ENCODE measurements at regions not wholly inside any gene's neighbourhood (a gene's known extent, or its start where the extent isn't known, plus 50 kb on each side); places are given as distances from the start of the nearest gene placed in this dataset.
A peak's percentile ranks its signal among the peaks of the same experiment; 100 is the strongest.

- peak in 1 of 9 donors; percentile 8 for DNase-seq (ENCODE audit: low read depth in 6 of 9, low spot score in 9 of 9)
- no peaks in the 10 kb centered on the region for H3K36me3 ChIP-seq (ENCODE audit: control insufficient read depth in 2 of 2, insufficient read depth in 2 of 2, low read length in 1 of 2)
- no peak overlapping the region for H3K27ac ChIP-seq (ENCODE audit: low read depth in 1 of 2, low read length in 1 of 2)
- no peak overlapping the region for H3K4me3 ChIP-seq (ENCODE audit: low read length in 2 of 2)
- H3K9me3 ChIP-seq (ENCODE audit: control insufficient read depth in 2 of 2, insufficient read depth in 1 of 2, low read length in 1 of 2), result no peaks in the 10 kb centered on the region
- H3K27me3 ChIP-seq (ENCODE audit: control insufficient read depth in 2 of 2, insufficient read depth in 1 of 2, low read length in 1 of 2), result no peaks in the 10 kb centered on the region
- H3K4me1 ChIP-seq (ENCODE audit: control insufficient read depth in 2 of 2, insufficient read depth in 2 of 2, low read length in 2 of 2), result no peaks in the 10 kb centered on the region
- 40% methylated on average over 11 of the region's 11 CpGs for WGBS
Measured at GRCh38 chr6:85126485-85127167, 323.3 kb upstream of the NT5E start.

GRCh38 chr6:85125526-85125925 lies 324.4 kb upstream of the NT5E start:
- H3K27ac ChIP-seq (ENCODE audit: low read depth in 1 of 2, low read length in 1 of 2), result no peak overlapping the region
- no peak overlapping the region for H3K4me3 ChIP-seq (ENCODE audit: low read length in 2 of 2)
- H3K27me3 ChIP-seq (ENCODE audit: control insufficient read depth in 2 of 2, insufficient read depth in 1 of 2, low read length in 1 of 2), result no peaks in the 10 kb centered on the region
- no peaks in the 10 kb centered on the region for H3K4me1 ChIP-seq (ENCODE audit: control insufficient read depth in 2 of 2, insufficient read depth in 2 of 2, low read length in 2 of 2)
- no peaks in the 10 kb centered on the region for H3K9me3 ChIP-seq (ENCODE audit: control insufficient read depth in 2 of 2, insufficient read depth in 1 of 2, low read length in 1 of 2)
- H3K36me3 ChIP-seq (ENCODE audit: control insufficient read depth in 2 of 2, insufficient read depth in 2 of 2, low read length in 1 of 2), result no peaks in the 10 kb centered on the region
- WGBS, result 68% methylated on average over 3 of the region's 3 CpGs
- DNase-seq (ENCODE audit: low read depth in 6 of 9, low spot score in 9 of 9), result no peak

GRCh38 chr6:85124472-85125354 lies 325.2 kb upstream of the NT5E start:
- Histone ChIP-seq H3K36me3 (ENCODE audit: control insufficient read depth in 2 of 2, insufficient read depth in 2 of 2, low read length in 1 of 2) (no peaks in the 10 kb centered on the region), H3K9me3 (ENCODE audit: control insufficient read depth in 2 of 2, insufficient read depth in 1 of 2, low read length in 1 of 2) (no peaks in the 10 kb centered on the region), H3K27ac (ENCODE audit: low read depth in 1 of 2, low read length in 1 of 2) (no peak overlapping the region), H3K4me1 (ENCODE audit: control insufficient read depth in 2 of 2, insufficient read depth in 2 of 2, low read length in 2 of 2) (no peaks in the 10 kb centered on the region), H3K27me3 (ENCODE audit: control insufficient read depth in 2 of 2, insufficient read depth in 1 of 2, low read length in 1 of 2) (no peaks in the 10 kb centered on the region), H3K4me3 (ENCODE audit: low read length in 2 of 2) (no peak overlapping the region)
- WGBS, result 93% methylated on average over 1 of the region's 1 CpG
- no peak for DNase-seq (ENCODE audit: low read depth in 6 of 9, low spot score in 9 of 9)

- Histone ChIP-seq H3K4me1 (ENCODE audit: control insufficient read depth in 2 of 2, insufficient read depth in 2 of 2, low read length in 2 of 2) (no peaks in the 10 kb centered on the region), H3K4me3 (ENCODE audit: low read length in 2 of 2) (no peak overlapping the region), H3K27me3 (ENCODE audit: control insufficient read depth in 2 of 2, insufficient read depth in 1 of 2, low read length in 1 of 2) (no peaks in the 10 kb centered on the region), H3K36me3 (ENCODE audit: control insufficient read depth in 2 of 2, insufficient read depth in 2 of 2, low read length in 1 of 2) (no peaks in the 10 kb centered on the region), H3K27ac (ENCODE audit: low read depth in 1 of 2, low read length in 1 of 2) (no peak overlapping the region), H3K9me3 (ENCODE audit: control insufficient read depth in 2 of 2, insufficient read depth in 1 of 2, low read length in 1 of 2) (no peaks in the 10 kb centered on the region)
- no peak for DNase-seq (ENCODE audit: low read depth in 6 of 9, low spot score in 9 of 9)
- 85% methylated on average over 1 of the region's 1 CpG for WGBS
Measured at GRCh38 chr6:85121158-85121557, 328.7 kb upstream of the NT5E start.

GRCh38 chr6:85118652-85119235 lies 331.1 kb upstream of the NT5E start:
- Histone ChIP-seq H3K9me3 (ENCODE audit: control insufficient read depth in 2 of 2, insufficient read depth in 1 of 2, low read length in 1 of 2) (no peaks in the 10 kb centered on the region), H3K27ac (ENCODE audit: low read depth in 1 of 2, low read length in 1 of 2) (no peak overlapping the region), H3K27me3 (ENCODE audit: control insufficient read depth in 2 of 2, insufficient read depth in 1 of 2, low read length in 1 of 2) (no peaks in the 10 kb centered on the region), H3K36me3 (ENCODE audit: control insufficient read depth in 2 of 2, insufficient read depth in 2 of 2, low read length in 1 of 2) (no peaks in the 10 kb centered on the region), H3K4me1 (ENCODE audit: control insufficient read depth in 2 of 2, insufficient read depth in 2 of 2, low read length in 2 of 2) (no peaks in the 10 kb centered on the region), H3K4me3 (ENCODE audit: low read length in 2 of 2) (no peak overlapping the region)
- 86% methylated on average over 8 of the region's 8 CpGs for WGBS
- DNase-seq (ENCODE audit: low read depth in 6 of 9, low spot score in 9 of 9), result no peak

GRCh38 chr6:85118233-85118632 lies 331.6 kb upstream of the NT5E start:
- no peak overlapping the region for H3K27ac ChIP-seq (ENCODE audit: low read depth in 1 of 2, low read length in 1 of 2)
- H3K4me3 ChIP-seq (ENCODE audit: low read length in 2 of 2), result no peak overlapping the region
- no peaks in the 10 kb centered on the region for H3K36me3 ChIP-seq (ENCODE audit: control insufficient read depth in 2 of 2, insufficient read depth in 2 of 2, low read length in 1 of 2)
- no peak for DNase-seq (ENCODE audit: low read depth in 6 of 9, low spot score in 9 of 9)
- H3K4me1 ChIP-seq (ENCODE audit: control insufficient read depth in 2 of 2, insufficient read depth in 2 of 2, low read length in 2 of 2), result no peaks in the 10 kb centered on the region
- no peaks in the 10 kb centered on the region for H3K9me3 ChIP-seq (ENCODE audit: control insufficient read depth in 2 of 2, insufficient read depth in 1 of 2, low read length in 1 of 2)
- no peaks in the 10 kb centered on the region for H3K27me3 ChIP-seq (ENCODE audit: control insufficient read depth in 2 of 2, insufficient read depth in 1 of 2, low read length in 1 of 2)
- 89% methylated on average over 5 of the region's 5 CpGs for WGBS

- Histone ChIP-seq H3K36me3 (ENCODE audit: control insufficient read depth in 2 of 2, insufficient read depth in 2 of 2, low read length in 1 of 2) (no peaks in the 10 kb centered on the region), H3K4me3 (ENCODE audit: low read length in 2 of 2) (no peak overlapping the region), H3K27ac (ENCODE audit: low read depth in 1 of 2, low read length in 1 of 2) (no peak overlapping the region), H3K27me3 (ENCODE audit: control insufficient read depth in 2 of 2, insufficient read depth in 1 of 2, low read length in 1 of 2) (no peaks in the 10 kb centered on the region), H3K9me3 (ENCODE audit: control insufficient read depth in 2 of 2, insufficient read depth in 1 of 2, low read length in 1 of 2) (no peaks in the 10 kb centered on the region), H3K4me1 (ENCODE audit: control insufficient read depth in 2 of 2, insufficient read depth in 2 of 2, low read length in 2 of 2) (no peaks in the 10 kb centered on the region)
- 89% methylated on average over 3 of the region's 3 CpGs for WGBS
- no peak for DNase-seq (ENCODE audit: low read depth in 6 of 9, low spot score in 9 of 9)
Measured at GRCh38 chr6:85116475-85116874, 333.4 kb upstream of the NT5E start.

- H3K4me3 ChIP-seq (ENCODE audit: low read length in 2 of 2), result no peak overlapping the region
- H3K27ac ChIP-seq (ENCODE audit: low read depth in 1 of 2, low read length in 1 of 2), result no peak overlapping the region
- H3K9me3 ChIP-seq (ENCODE audit: control insufficient read depth in 2 of 2, insufficient read depth in 1 of 2, low read length in 1 of 2), result no peaks in the 10 kb centered on the region
- no peak for DNase-seq (ENCODE audit: low read depth in 6 of 9, low spot score in 9 of 9)
- no peaks in the 10 kb centered on the region for H3K27me3 ChIP-seq (ENCODE audit: control insufficient read depth in 2 of 2, insufficient read depth in 1 of 2, low read length in 1 of 2)
- H3K36me3 ChIP-seq (ENCODE audit: control insufficient read depth in 2 of 2, insufficient read depth in 2 of 2, low read length in 1 of 2), result no peaks in the 10 kb centered on the region
- 89% methylated on average over 2 of the region's 2 CpGs for WGBS
- H3K4me1 ChIP-seq (ENCODE audit: control insufficient read depth in 2 of 2, insufficient read depth in 2 of 2, low read length in 2 of 2), result no peaks in the 10 kb centered on the region
Measured at GRCh38 chr6:85115876-85116275, 334.0 kb upstream of the NT5E start.

- Histone ChIP-seq H3K4me3 (ENCODE audit: low read length in 2 of 2) (no peak overlapping the region), H3K27ac (ENCODE audit: low read depth in 1 of 2, low read length in 1 of 2) (no peak overlapping the region), H3K4me1 (ENCODE audit: control insufficient read depth in 2 of 2, insufficient read depth in 2 of 2, low read length in 2 of 2) (no peaks in the 10 kb centered on the region), H3K36me3 (ENCODE audit: control insufficient read depth in 2 of 2, insufficient read depth in 2 of 2, low read length in 1 of 2) (no peaks in the 10 kb centered on the region), H3K9me3 (ENCODE audit: control insufficient read depth in 2 of 2, insufficient read depth in 1 of 2, low read length in 1 of 2) (no peaks in the 10 kb centered on the region), H3K27me3 (ENCODE audit: control insufficient read depth in 2 of 2, insufficient read depth in 1 of 2, low read length in 1 of 2) (no peaks in the 10 kb centered on the region)
- WGBS, result 82% methylated on average over 6 of the region's 6 CpGs
- DNase-seq (ENCODE audit: low read depth in 6 of 9, low spot score in 9 of 9), result no peak
Measured at GRCh38 chr6:85115376-85115775, 334.5 kb upstream of the NT5E start.
